ENCODE measurements at regions not wholly inside any gene's neighbourhood (a gene's known extent, or its start where the extent isn't known, plus 50 kb on each side); places are given as distances from the start of the nearest gene placed in this dataset.

DNA sequence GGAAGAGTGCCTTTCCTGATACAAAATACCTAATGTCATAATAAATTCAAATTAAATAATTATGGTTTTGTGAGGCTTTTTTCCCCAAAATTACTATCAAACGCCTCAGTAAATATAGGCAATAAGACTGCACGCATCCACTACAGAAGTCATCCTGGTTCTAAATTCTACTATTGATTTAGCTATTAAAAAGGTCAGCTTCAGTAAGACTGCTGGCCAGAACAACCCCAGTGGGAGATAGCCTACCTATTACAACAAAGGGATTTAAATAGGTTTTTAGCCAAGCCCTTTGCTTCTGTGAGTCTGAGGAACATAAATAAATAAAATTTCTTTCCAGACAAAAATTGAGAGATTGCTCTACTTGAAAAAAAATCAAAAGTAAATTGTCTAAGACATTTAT lies 132.1 kb downstream of the PLPPR4 start:
- DNase-seq (ENCODE audit: low spot score) = no peak
- no peak overlapping the region for H3K27ac ChIP-seq (ENCODE audit: low read depth in 1 of 2, low read length in 2 of 2)

DNA sequence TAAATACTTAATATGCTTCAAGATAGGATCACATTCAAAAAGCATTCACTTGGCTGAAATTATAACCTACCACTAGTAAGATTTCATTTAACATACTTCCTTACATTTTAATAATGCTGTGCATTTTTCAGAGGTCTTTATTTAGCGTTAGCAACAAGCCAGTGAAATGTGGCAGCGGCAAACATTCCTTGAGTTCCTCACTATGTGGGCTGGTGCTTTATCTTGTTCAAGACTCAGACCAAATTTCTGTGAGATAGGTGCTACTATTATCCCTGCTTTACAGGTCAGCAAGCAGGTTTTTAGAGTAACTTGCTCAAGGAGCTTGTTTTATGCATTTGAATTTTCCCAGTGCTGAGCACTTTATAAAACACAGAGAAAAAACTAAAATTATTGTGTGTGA lies 132.7 kb downstream of the PLPPR4 start:
- no peaks in the 10 kb centered on the region for H3K27me3 ChIP-seq (ENCODE audit: control insufficient read depth in 4 of 4, insufficient read depth in 4 of 4, low read length in 3 of 4)
- DNase-seq (ENCODE audit: low spot score) = no peak
- no peak overlapping the region for H3K9ac ChIP-seq (ENCODE audit: low read depth in 1 of 2, low read length in 2 of 2)
- H3K36me3 ChIP-seq (ENCODE audit: control insufficient read depth in 4 of 4, insufficient read depth in 3 of 4, low read depth in 1 of 4, low read length in 3 of 4) = no peaks in the 10 kb centered on the region
- TF ChIP-seq SP1 (IDR thresholded peaks at IDR 0.05) (no peak), RXRA (IDR thresholded peaks at IDR 0.05) (no peak), HNF4A (conservative IDR thresholded peaks at IDR 0.05) (no peak), GABPA (IDR thresholded peaks at IDR 0.05 in 1 of 2, conservative IDR thresholded peaks at IDR 0.05 in 1 of 2) (no peak), EGR1 (IDR thresholded peaks at IDR 0.05; ENCODE audit: low read depth in 2 of 2) (no peak), JUND (IDR thresholded peaks at IDR 0.05) (no peak), TAF1 (conservative IDR thresholded peaks at IDR 0.05) (no peak), FOXA1 (IDR thresholded peaks at IDR 0.05) (no peak), FOXA2 (IDR thresholded peaks at IDR 0.05) (no peak), YY1 (IDR thresholded peaks at IDR 0.05) (no peak)
- TF ChIP-seq, protein P1, sequence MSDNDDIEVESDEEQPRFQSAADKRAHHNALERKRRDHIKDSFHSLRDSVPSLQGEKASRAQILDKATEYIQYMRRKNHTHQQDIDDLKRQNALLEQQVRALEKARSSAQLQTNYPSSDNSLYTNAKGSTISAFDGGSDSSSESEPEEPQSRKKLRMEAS (IDR thresholded peaks at IDR 0.05) = no peak
- TF ChIP-seq, protein P2, sequence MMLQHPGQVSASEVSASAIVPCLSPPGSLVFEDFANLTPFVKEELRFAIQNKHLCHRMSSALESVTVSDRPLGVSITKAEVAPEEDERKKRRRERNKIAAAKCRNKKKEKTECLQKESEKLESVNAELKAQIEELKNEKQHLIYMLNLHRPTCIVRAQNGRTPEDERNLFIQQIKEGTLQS (IDR thresholded peaks at IDR 0.05) = no peak
- TF ChIP-seq, protein P3, sequence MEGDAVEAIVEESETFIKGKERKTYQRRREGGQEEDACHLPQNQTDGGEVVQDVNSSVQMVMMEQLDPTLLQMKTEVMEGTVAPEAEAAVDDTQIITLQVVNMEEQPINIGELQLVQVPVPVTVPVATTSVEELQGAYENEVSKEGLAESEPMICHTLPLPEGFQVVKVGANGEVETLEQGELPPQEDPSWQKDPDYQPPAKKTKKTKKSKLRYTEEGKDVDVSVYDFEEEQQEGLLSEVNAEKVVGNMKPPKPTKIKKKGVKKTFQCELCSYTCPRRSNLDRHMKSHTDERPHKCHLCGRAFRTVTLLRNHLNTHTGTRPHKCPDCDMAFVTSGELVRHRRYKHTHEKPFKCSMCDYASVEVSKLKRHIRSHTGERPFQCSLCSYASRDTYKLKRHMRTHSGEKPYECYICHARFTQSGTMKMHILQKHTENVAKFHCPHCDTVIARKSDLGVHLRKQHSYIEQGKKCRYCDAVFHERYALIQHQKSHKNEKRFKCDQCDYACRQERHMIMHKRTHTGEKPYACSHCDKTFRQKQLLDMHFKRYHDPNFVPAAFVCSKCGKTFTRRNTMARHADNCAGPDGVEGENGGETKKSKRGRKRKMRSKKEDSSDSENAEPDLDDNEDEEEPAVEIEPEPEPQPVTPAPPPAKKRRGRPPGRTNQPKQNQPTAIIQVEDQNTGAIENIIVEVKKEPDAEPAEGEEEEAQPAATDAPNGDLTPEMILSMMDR (IDR thresholded peaks at IDR 0.05; ENCODE audit: low read depth, low read length, missing input control) = no peak
- WGBS = 64% methylated on average over 2 of the region's 2 CpGs
- no peak overlapping the region for H3K27ac ChIP-seq (ENCODE audit: low read depth in 1 of 2, low read length in 2 of 2)
- H3K9me3 ChIP-seq (ENCODE audit: control insufficient read depth in 4 of 4, low read length in 3 of 4) = no peaks in the 10 kb centered on the region
- no peaks in the 10 kb centered on the region for H3K4me1 ChIP-seq (ENCODE audit: control insufficient read depth in 4 of 4, insufficient read depth in 4 of 4, low read length in 3 of 4)
- no peak overlapping the region for H3K4me3 ChIP-seq (ENCODE audit: low read depth in 1 of 3, low read length in 3 of 3)

More for the DNA sequence above, 132.1 kb downstream of the PLPPR4 start:
- H3K9ac ChIP-seq (ENCODE audit: low read depth in 1 of 2, low read length in 2 of 2) = no peak overlapping the region
- TF ChIP-seq TAF1 (conservative IDR thresholded peaks at IDR 0.05) (no peak), FOXA1 (IDR thresholded peaks at IDR 0.05) (no peak), HNF4G (IDR thresholded peaks at IDR 0.05) (no peak), YY1 (IDR thresholded peaks at IDR 0.05) (no peak), NR2F2 (IDR thresholded peaks at IDR 0.05) (no peak), HNF4A (conservative IDR thresholded peaks at IDR 0.05) (no peak), JUND (IDR thresholded peaks at IDR 0.05) (no peak), SP1 (IDR thresholded peaks at IDR 0.05) (no peak), RAD21 (IDR thresholded peaks at IDR 0.05) (no peak)
- TF ChIP-seq, protein P4, sequence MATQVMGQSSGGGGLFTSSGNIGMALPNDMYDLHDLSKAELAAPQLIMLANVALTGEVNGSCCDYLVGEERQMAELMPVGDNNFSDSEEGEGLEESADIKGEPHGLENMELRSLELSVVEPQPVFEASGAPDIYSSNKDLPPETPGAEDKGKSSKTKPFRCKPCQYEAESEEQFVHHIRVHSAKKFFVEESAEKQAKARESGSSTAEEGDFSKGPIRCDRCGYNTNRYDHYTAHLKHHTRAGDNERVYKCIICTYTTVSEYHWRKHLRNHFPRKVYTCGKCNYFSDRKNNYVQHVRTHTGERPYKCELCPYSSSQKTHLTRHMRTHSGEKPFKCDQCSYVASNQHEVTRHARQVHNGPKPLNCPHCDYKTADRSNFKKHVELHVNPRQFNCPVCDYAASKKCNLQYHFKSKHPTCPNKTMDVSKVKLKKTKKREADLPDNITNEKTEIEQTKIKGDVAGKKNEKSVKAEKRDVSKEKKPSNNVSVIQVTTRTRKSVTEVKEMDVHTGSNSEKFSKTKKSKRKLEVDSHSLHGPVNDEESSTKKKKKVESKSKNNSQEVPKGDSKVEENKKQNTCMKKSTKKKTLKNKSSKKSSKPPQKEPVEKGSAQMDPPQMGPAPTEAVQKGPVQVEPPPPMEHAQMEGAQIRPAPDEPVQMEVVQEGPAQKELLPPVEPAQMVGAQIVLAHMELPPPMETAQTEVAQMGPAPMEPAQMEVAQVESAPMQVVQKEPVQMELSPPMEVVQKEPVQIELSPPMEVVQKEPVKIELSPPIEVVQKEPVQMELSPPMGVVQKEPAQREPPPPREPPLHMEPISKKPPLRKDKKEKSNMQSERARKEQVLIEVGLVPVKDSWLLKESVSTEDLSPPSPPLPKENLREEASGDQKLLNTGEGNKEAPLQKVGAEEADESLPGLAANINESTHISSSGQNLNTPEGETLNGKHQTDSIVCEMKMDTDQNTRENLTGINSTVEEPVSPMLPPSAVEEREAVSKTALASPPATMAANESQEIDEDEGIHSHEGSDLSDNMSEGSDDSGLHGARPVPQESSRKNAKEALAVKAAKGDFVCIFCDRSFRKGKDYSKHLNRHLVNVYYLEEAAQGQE (IDR thresholded peaks at IDR 0.05) = no peak
- TF ChIP-seq, protein P3 (IDR thresholded peaks at IDR 0.05; ENCODE audit: low read depth, low read length, missing input control) = no peak
- 81% methylated on average over 2 of the region's 2 CpGs for WGBS
- H3K27me3 ChIP-seq (ENCODE audit: control insufficient read depth in 4 of 4, insufficient read depth in 4 of 4, low read length in 3 of 4) = no peaks in the 10 kb centered on the region
- H3K4me1 ChIP-seq (ENCODE audit: control insufficient read depth in 4 of 4, insufficient read depth in 4 of 4, low read length in 3 of 4) = no peaks in the 10 kb centered on the region
- H3K4me3 ChIP-seq (ENCODE audit: low read depth in 1 of 3, low read length in 3 of 3) = no peak overlapping the region
- H3K36me3 ChIP-seq (ENCODE audit: control insufficient read depth in 4 of 4, insufficient read depth in 3 of 4, low read depth in 1 of 4, low read length in 3 of 4) = no peaks in the 10 kb centered on the region
- H3K9me3 ChIP-seq (ENCODE audit: control insufficient read depth in 4 of 4, low read length in 3 of 4) = no peaks in the 10 kb centered on the region
